ENCODE measurements at regions not wholly inside any gene's neighbourhood (a gene's known extent, or its start where the extent isn't known, plus 50 kb on each side); places are given as distances from the start of the nearest gene placed in this dataset.

- DNase-seq = no peak
Measured at GRCh38 chr1:115411371-115412063, 73.5 kb upstream of the NGF start.

- DNase-seq = no peak
Measured at GRCh38 chr1:115409094-115410015, 71.3 kb upstream of the NGF start.

- no peak for DNase-seq
Measured at GRCh38 chr1:115408533-115408932, 70.5 kb upstream of the NGF start.

- no peak for DNase-seq
Measured at GRCh38 chr1:115404911-115405310, 66.9 kb upstream of the NGF start.

GRCh38 chr1:115402753-115403184 is 64.7 kb upstream of the NGF start:
- DNase-seq = no peak

GRCh38 chr1:115401676-115402075 is 63.6 kb upstream of the NGF start:
- no peak for DNase-seq

GRCh38 chr1:115400891-115401290 is 62.8 kb upstream of the NGF start:
- DNase-seq = no peak

GRCh38 chr1:115400426-115400825 is 62.4 kb upstream of the NGF start:
- DNase-seq = no peak

- DNase-seq = no peak
Measured at GRCh38 chr1:115398745-115399144, 60.7 kb upstream of the NGF start.
